ENCODE measurements at regions not wholly inside any gene's neighbourhood (a gene's known extent, or its start where the extent isn't known, plus 50 kb on each side); places are given as distances from the start of the nearest gene placed in this dataset.
"Not testable (repeated sequence)": the region's sequence is repeated elsewhere in the genome, so short reads cannot be mapped to it uniquely, and the experiment has no call there.

DNA sequence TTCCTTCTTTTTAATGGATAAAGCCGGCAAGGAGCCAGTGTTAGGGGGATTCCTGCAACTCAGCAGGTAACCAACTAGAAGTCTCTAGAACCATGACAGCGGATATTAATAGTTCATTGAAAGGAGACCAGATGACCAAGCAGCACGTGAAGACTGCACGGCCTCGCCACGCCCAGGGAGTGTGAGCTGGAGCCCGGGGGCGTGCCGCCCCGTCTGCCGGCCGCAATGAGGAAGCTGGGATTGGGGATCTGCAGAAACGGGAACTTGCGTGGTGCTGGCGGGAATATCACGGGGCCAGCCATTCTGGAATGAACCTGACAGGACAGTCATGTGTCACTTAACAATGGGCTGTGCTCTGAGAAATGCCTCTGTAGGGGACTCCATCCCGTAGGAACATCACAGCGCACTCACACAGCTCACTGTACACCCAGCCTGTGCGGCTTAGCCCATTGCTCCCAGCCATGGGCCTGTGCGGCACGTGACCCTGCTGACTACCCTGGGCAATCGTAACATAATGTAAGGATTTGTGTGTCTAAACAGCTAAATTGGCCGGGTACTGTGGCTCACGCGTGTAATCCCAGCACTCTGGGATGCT lies 4092.8 kb upstream of the TPTE start:
- DNase-seq (ENCODE audit: low spot score); H3K36me3 Mint-ChIP-seq; H3K4me1 Mint-ChIP-seq (ENCODE audit: low read depth in 2 of 2); ATAC-seq; H3K27me3 Mint-ChIP-seq; H3K9me3 Mint-ChIP-seq; H3K27ac Mint-ChIP-seq; H3K4me3 Mint-ChIP-seq: not testable (repeated sequence)

DNA sequence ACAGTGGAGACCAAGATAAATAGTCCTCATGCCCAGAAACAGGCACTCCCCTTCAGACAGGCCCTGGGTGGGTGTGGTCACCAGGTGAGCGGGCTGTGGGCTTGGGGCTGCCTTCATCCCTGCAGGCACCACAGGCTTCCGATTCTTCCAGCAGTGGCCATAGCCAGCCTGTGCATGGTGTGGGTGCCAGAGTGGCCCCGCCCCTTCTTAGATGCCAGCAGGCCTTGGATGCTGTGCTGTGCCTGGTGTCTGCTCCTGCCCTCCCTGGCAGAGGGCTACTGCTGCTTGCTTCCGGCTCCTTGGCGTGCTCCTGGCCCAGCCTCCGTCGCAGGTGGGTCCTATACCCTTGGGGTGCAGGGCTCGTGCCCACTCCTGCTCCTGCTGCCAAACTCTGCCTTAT lies 4091.5 kb upstream of the TPTE start:
- DNase-seq (ENCODE audit: low spot score); ATAC-seq; H3K36me3 Mint-ChIP-seq; H3K4me1 Mint-ChIP-seq (ENCODE audit: low read depth in 2 of 2); H3K9me3 Mint-ChIP-seq; H3K4me3 Mint-ChIP-seq; H3K27me3 Mint-ChIP-seq; H3K27ac Mint-ChIP-seq: not testable (repeated sequence)

DNA sequence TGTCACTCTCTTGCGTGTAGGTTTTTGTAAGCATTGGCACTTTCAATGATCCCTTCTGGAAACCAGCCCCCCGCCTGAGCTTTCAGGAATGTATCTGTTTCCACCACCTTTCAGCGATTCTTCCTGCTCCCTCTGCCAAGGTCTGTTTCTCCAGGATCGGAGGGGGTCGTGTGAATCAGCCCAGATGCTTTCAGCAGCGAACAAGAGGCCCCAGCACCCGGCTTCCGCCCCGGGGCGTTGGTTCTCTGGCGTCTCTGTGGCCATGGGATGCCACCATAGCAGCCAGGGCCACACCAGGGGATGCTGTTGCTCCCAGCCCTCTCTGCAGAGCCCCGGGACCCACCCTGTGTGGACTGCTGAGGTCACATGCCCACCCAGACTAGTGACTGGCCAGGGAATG lies 4088.2 kb upstream of the TPTE start:
- H3K4me1 Mint-ChIP-seq (ENCODE audit: low read depth in 2 of 2); H3K36me3 Mint-ChIP-seq; H3K9me3 Mint-ChIP-seq; H3K27ac Mint-ChIP-seq; H3K4me3 Mint-ChIP-seq; ATAC-seq; DNase-seq (ENCODE audit: low spot score); H3K27me3 Mint-ChIP-seq: not testable (repeated sequence)

DNA sequence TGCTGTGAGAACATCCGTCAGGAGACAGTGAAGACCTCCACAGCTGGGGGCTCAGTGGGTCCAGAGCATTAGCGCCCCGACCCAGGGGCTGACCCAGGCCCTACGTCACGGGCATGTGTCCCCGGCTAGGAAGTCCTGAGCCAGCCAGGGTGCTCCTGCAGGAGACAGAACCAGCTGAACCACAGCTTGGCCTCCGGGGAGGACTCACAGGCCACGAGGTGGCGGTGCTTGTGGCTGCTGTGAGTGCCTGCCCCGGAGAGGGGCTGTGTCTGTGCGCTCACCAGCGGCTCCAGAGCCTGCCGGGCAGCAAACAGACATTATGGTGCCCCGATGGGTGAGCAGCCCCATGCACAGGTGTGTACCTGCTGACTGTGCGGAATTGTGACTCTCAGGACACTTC lies 4085.2 kb upstream of the TPTE start:
- not testable (repeated sequence) for H3K27ac Mint-ChIP-seq; H3K36me3 Mint-ChIP-seq; H3K27me3 Mint-ChIP-seq; H3K4me1 Mint-ChIP-seq (ENCODE audit: low read depth in 2 of 2); H3K9me3 Mint-ChIP-seq; DNase-seq (ENCODE audit: low spot score); H3K4me3 Mint-ChIP-seq; ATAC-seq

DNA sequence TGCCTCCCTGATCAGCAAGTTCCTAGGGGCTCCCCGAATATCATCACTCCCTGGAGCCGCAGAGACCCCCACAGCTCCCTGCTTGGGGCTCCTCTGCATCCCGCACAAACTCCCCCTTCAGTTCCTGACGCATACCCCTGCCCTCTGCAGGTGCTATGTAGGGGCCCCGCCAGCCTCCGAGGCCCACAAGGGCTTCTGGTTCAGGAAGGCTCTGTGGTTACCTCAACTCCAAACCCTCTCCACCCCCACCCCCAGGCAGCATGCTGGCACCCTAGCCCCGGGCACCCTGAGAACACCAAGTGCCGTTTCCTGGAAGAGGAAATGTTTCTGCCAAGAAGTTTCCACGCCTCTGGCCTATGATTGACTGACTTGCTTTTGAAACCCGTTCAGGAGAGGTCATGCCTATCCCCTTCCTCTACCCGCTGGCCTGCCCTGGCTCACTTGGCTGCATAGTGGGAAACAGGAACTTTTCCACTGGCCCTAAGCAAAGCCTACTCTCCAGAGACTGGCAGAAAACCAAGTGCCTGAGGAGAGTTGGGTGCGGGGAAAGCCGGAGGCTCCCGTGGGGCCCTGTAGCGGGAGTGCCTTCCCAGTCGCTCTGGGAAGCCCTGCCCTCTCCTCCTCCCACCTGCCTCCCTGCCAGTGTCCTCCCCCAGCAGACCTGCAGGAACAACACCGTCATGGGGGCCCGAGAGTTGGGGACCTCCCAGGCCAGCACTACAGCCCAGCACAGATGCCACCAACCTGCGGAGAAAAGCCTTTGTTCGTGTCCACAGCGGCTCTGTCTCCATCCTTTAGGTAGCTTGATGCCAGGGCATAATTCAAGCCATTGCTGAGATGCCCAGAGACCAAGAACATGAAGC lies 4084.2 kb upstream of the TPTE start:
- H3K4me3 Mint-ChIP-seq; DNase-seq (ENCODE audit: low spot score); H3K4me1 Mint-ChIP-seq (ENCODE audit: low read depth in 2 of 2); H3K36me3 Mint-ChIP-seq; H3K9me3 Mint-ChIP-seq; H3K27me3 Mint-ChIP-seq; H3K27ac Mint-ChIP-seq: not testable (repeated sequence)
- peak; percentile 75 to 79 for ATAC-seq

GRCh38 chr21:6437834-6438187 lies 4083.6 kb upstream of the TPTE start:
- H3K4me3 Mint-ChIP-seq; ATAC-seq; H3K9me3 Mint-ChIP-seq; H3K36me3 Mint-ChIP-seq; H3K4me1 Mint-ChIP-seq (ENCODE audit: low read depth in 2 of 2); H3K27ac Mint-ChIP-seq; DNase-seq (ENCODE audit: low spot score); H3K27me3 Mint-ChIP-seq: not testable (repeated sequence)

DNA sequence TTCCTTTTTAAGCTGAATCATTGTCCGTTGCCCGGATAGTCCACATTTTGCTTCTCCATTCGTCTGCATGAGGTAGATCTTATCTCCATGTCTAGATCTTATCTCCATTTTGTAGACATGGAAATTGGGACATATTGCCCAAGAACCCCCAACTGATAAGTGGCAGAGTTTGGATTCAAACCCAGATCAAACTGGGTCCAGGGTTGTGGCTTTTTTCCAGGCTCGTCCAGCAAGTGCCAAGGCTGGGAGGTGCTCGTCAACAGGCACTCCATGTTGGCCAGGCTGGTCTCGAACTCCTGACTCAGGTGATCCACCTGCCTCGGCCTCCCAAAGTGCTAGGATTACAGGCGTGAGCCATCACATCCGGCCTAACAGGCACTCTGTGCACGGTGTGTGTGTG lies 4082.3 kb upstream of the TPTE start:
- not testable (repeated sequence) for ATAC-seq; H3K4me1 Mint-ChIP-seq (ENCODE audit: low read depth in 2 of 2)

GRCh38 chr21:6454648-6455340 lies 4066.6 kb upstream of the TPTE start:
- not testable (repeated sequence) for H3K4me3 Mint-ChIP-seq; H3K4me1 Mint-ChIP-seq (ENCODE audit: low read depth in 2 of 2); ATAC-seq; H3K9me3 Mint-ChIP-seq; H3K27me3 Mint-ChIP-seq; H3K36me3 Mint-ChIP-seq; H3K27ac Mint-ChIP-seq; DNase-seq (ENCODE audit: low spot score)

More for the DNA sequence above, 4082.3 kb upstream of the TPTE start:
- not testable (repeated sequence) for H3K36me3 Mint-ChIP-seq; H3K9me3 Mint-ChIP-seq; DNase-seq (ENCODE audit: low spot score); H3K27ac Mint-ChIP-seq; H3K27me3 Mint-ChIP-seq; H3K4me3 Mint-ChIP-seq

GRCh38 chr21:6456011-6456661 lies 4065.2 kb upstream of the TPTE start:
- ATAC-seq; DNase-seq (ENCODE audit: low spot score); H3K4me1 Mint-ChIP-seq (ENCODE audit: low read depth in 2 of 2); H3K36me3 Mint-ChIP-seq; H3K9me3 Mint-ChIP-seq; H3K4me3 Mint-ChIP-seq; H3K27ac Mint-ChIP-seq; H3K27me3 Mint-ChIP-seq: not testable (repeated sequence)

DNA sequence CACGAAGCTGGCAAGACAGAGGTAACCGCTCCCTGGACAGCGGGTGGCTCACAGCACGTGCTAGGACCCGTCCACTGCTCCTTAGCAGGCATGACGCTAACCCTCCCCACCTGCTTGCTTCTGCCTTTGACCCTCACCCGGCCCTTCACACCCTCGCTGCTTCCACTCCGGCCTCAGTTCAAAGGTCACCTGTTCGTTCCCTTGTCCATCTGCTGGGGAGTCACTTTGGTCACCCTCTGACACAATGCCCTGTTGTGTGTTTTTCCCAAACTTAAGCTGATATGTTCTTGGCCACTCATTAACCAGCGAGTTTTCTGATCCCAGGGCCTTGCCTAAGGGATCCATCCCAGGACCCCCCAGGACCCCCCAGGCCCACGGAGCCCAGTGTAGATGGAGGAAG lies 4061.6 kb upstream of the TPTE start:
- H3K27me3 Mint-ChIP-seq; H3K4me3 Mint-ChIP-seq; H3K27ac Mint-ChIP-seq; H3K9me3 Mint-ChIP-seq; H3K36me3 Mint-ChIP-seq; H3K4me1 Mint-ChIP-seq (ENCODE audit: low read depth in 2 of 2); ATAC-seq; DNase-seq (ENCODE audit: low spot score): not testable (repeated sequence)

- not testable (repeated sequence) for H3K27ac Mint-ChIP-seq; DNase-seq (ENCODE audit: low spot score); H3K9me3 Mint-ChIP-seq; H3K4me3 Mint-ChIP-seq; ATAC-seq; H3K27me3 Mint-ChIP-seq; H3K36me3 Mint-ChIP-seq; H3K4me1 Mint-ChIP-seq (ENCODE audit: low read depth in 2 of 2)
These were observed 4060.0 kb upstream of the TPTE start for GRCh38 chr21:6461358-6461757.

DNA sequence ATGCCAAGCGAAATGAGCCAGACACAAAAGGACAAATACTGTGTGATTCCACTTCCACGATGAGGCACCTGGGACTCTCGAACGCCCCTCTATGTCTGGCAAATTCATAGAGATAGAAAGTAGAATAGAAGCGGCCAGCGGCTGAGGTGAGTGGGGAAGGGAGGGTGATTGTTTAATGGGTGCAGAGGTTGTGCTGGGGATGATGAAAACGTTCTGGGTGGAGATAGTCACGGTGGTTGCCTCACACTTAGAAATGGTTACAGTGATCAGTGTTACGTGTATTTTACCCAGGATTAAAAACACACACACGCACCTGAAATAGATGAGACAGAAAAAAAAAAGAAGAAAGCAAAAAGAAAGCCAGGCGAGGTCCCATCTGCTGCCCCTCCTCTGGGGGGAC lies 4057.0 kb upstream of the TPTE start:
- not testable (repeated sequence) for H3K9me3 Mint-ChIP-seq; H3K27ac Mint-ChIP-seq; H3K4me1 Mint-ChIP-seq (ENCODE audit: low read depth in 2 of 2); ATAC-seq; H3K27me3 Mint-ChIP-seq; H3K36me3 Mint-ChIP-seq; DNase-seq (ENCODE audit: low spot score); H3K4me3 Mint-ChIP-seq

DNA sequence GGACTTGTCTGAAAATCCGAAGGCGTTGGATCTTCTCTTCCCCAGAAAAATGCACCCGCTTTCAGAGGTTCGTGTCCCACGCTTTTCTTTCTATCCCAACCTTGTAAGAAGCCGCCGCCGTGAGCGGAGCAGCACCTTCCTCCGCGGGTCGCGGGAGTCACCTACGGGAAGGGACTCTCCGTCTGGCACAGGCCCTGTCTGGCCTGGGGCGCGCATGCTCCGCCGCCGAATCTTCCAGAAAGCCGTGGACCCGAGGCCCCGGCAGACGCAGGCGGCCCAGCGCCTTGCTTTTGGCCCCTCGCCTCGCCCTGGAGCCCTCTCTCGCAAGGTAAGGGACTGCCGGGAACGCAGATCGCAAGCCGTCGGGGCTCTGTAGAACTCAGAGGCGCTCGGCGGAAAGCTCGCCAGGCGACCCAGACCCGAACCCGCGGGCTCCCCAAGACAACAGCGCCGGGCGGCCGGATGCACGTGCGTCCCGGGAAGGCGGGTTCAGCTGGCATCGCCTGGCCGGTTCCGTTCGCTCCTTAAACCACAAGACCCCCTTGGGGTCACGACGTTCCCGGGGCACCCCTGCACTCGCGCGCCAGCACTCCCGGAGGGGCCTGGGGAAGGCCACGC lies 4055.2 kb upstream of the TPTE start:
- not testable (repeated sequence) for H3K4me3 Mint-ChIP-seq; H3K27me3 Mint-ChIP-seq; H3K4me1 Mint-ChIP-seq (ENCODE audit: low read depth in 2 of 2); H3K9me3 Mint-ChIP-seq; ATAC-seq; H3K27ac Mint-ChIP-seq; H3K36me3 Mint-ChIP-seq; DNase-seq (ENCODE audit: low spot score)

DNA sequence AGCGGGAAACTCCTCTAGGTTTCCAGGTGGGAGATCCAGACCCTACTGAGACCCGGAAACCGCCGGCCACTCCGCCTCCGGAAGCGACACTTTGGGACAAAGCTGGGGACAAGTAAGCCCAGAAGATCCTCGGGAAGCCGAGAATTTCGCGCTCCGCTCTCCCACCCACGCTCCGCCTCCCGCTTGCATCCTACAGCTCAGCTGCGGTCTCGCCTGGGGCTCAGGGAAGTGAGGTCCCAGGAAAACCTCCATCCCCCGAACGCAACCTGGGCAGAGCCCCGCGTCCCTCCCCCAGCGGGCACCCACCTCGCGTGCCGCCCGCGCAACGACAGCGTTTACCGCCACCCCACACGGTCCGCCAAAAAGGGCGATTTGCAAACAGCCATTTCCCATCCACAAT lies 4054.7 kb upstream of the TPTE start:
- not testable (repeated sequence) for DNase-seq (ENCODE audit: low spot score); H3K27ac Mint-ChIP-seq; H3K27me3 Mint-ChIP-seq; H3K4me1 Mint-ChIP-seq (ENCODE audit: low read depth in 2 of 2); H3K4me3 Mint-ChIP-seq; H3K36me3 Mint-ChIP-seq; ATAC-seq; H3K9me3 Mint-ChIP-seq
